ENCODE measurements at regions not wholly inside any gene's neighbourhood (a gene's known extent, or its start where the extent isn't known, plus 50 kb on each side); places are given as distances from the start of the nearest gene placed in this dataset.

GRCh38 chr6:113420290-113420689, 436.9 kb upstream of the MARCKS start:
- Histone ChIP-seq H3K4me3 (no peak overlapping the region), H3K9me3 (no peaks in the 10 kb centered on the region), H3K36me3 (no peaks in the 10 kb centered on the region), H3K4me1 (no peaks in the 10 kb centered on the region), H3K27ac (no peak overlapping the region), H3K27me3 (no peaks in the 10 kb centered on the region)
- intact Hi-C loops (cut with DNase I; ENCODE audit: low total_unique reads) = no loop called here
- TF ChIP-seq, protein P1, sequence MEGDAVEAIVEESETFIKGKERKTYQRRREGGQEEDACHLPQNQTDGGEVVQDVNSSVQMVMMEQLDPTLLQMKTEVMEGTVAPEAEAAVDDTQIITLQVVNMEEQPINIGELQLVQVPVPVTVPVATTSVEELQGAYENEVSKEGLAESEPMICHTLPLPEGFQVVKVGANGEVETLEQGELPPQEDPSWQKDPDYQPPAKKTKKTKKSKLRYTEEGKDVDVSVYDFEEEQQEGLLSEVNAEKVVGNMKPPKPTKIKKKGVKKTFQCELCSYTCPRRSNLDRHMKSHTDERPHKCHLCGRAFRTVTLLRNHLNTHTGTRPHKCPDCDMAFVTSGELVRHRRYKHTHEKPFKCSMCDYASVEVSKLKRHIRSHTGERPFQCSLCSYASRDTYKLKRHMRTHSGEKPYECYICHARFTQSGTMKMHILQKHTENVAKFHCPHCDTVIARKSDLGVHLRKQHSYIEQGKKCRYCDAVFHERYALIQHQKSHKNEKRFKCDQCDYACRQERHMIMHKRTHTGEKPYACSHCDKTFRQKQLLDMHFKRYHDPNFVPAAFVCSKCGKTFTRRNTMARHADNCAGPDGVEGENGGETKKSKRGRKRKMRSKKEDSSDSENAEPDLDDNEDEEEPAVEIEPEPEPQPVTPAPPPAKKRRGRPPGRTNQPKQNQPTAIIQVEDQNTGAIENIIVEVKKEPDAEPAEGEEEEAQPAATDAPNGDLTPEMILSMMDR (IDR thresholded peaks at IDR 0.05) = no peak
- no peak for TF ChIP-seq POLR2A (IDR thresholded peaks at IDR 0.05)
- DNase-seq = no peak

GRCh38 chr6:113421997-113422396, 435.1 kb upstream of the MARCKS start:
- Histone ChIP-seq H3K9me3 (no peaks in the 10 kb centered on the region), H3K4me3 (no peak overlapping the region), H3K27ac (no peak overlapping the region), H3K36me3 (no peaks in the 10 kb centered on the region), H3K4me1 (no peaks in the 10 kb centered on the region), H3K27me3 (no peaks in the 10 kb centered on the region)
- TF ChIP-seq, protein P1 (IDR thresholded peaks at IDR 0.05) = no peak
- no peak for TF ChIP-seq POLR2A (IDR thresholded peaks at IDR 0.05)
- intact Hi-C loops (cut with DNase I; ENCODE audit: low total_unique reads) = no loop called here
- no peak for DNase-seq

- Histone ChIP-seq H3K9me3 (no peaks in the 10 kb centered on the region), H3K27ac (no peak overlapping the region), H3K4me1 (no peaks in the 10 kb centered on the region), H3K36me3 (no peaks in the 10 kb centered on the region), H3K27me3 (no peaks in the 10 kb centered on the region), H3K4me3 (no peak overlapping the region)
- intact Hi-C loops (cut with DNase I; ENCODE audit: low total_unique reads) = no loop called here
- no peak for DNase-seq
- TF ChIP-seq, protein P1 (IDR thresholded peaks at IDR 0.05) = no peak
- TF ChIP-seq POLR2A (IDR thresholded peaks at IDR 0.05) = no peak
Measured at GRCh38 chr6:113423956-113424355, 433.2 kb upstream of the MARCKS start.

DNA sequence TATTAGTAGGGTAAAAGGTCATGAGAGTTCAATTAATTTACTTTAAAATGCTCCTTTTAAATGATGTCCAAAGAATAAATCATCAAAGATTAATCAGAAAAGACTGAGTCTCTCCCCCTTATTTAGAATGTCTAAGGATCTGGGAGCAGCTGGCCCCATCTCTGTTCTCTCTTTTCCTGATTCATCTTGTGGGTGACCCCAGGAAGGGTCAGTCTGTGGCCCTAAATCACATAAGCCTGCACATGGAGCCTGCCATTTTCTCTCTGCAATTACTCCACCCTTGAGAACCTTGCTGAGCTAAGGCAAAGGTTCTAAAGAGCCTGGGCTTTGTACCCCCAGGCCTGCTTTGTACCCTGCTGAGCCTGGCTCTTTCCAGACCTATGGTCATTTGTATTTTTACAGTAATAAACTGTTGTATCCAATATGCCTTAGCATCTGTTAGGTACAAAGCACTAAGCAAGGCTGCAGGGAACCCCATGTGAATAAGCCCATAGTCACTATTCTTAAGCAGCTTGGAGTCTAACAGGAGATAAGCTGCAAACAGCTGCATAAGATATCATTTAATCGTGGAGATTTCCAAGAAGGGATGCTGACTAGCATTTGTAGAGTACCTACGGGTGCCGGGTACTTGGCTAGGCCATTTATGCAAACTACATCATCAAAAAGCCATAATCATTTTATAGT, 431.0 kb upstream of the MARCKS start:
- Histone ChIP-seq H3K27me3 (no peaks in the 10 kb centered on the region), H3K27ac (no peak overlapping the region), H3K4me3 (no peak overlapping the region), H3K9me3 (no peaks in the 10 kb centered on the region), H3K36me3 (no peaks in the 10 kb centered on the region), H3K4me1 (no peaks in the 10 kb centered on the region)
- intact Hi-C loops (cut with DNase I; ENCODE audit: low total_unique reads) = no loop called here
- DNase-seq = no peak
- TF ChIP-seq, protein P1 (IDR thresholded peaks at IDR 0.05) = no peak
- no peak for TF ChIP-seq POLR2A (IDR thresholded peaks at IDR 0.05)

DNA sequence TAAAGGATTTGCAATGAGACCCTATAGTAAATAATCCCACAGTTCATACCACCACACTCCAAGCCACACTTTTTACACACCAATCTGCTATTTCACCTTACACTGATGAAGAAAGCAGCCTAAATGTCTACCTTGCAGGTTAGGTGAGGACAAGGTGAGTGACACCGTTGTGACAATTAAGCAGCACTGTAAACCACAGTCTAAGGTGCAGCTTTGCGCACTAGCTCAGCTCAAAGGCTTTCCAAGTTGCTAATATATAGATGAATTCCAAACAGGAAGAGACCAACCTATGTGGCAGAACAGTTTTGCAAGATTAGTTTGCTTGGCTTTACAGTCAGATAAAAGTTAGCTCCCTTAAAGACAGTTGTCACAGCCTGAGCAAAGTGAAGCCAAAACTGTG, 429.5 kb upstream of the MARCKS start:
- TF ChIP-seq, protein P1 (IDR thresholded peaks at IDR 0.05) = no peak
- no peak for TF ChIP-seq POLR2A (IDR thresholded peaks at IDR 0.05)
- H3K4me1 ChIP-seq = no peaks in the 10 kb centered on the region
- H3K27me3 ChIP-seq = no peaks in the 10 kb centered on the region
- DNase-seq = no peak
- H3K4me3 ChIP-seq = no peak overlapping the region
- H3K9me3 ChIP-seq = no peaks in the 10 kb centered on the region
- no peaks in the 10 kb centered on the region for H3K36me3 ChIP-seq
- intact Hi-C loops (cut with DNase I; ENCODE audit: low total_unique reads) = no loop called here
- no peak overlapping the region for H3K27ac ChIP-seq
